ENCODE measurements at regions not wholly inside any gene's neighbourhood (a gene's known extent, or its start where the extent isn't known, plus 50 kb on each side); places are given as distances from the start of the nearest gene placed in this dataset.
"Not testable (repeated sequence)": the region's sequence is repeated elsewhere in the genome, so short reads cannot be mapped to it uniquely, and the experiment has no call there.

DNA sequence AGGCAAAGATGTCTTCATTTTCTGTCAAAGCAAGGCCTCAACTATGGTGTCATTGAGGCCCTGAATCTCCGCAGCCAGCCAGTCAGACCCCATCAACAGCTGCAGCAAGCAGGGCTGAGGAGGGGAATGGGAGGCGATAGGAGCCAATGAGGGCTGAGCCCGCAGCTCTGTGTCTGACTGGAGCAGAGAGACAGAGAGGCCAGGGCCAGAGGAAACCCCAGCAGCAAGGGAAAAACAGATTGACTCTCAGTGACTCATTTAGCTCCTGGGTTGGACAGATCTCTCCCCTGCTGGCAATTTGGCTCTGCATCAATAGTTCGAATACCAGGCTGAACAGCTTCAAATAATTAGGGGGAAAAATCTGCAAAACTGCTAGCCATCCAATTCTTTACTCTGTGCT lies 67.1 kb upstream of the NBPF11 start:
- H3K4me2 ChIP-seq (ENCODE audit: low read depth, low read length); H3K4me3 ChIP-seq (ENCODE audit: insufficient read depth, low read depth, low read length); H3K18ac ChIP-seq (ENCODE audit: low read depth, low read length); H3K27ac ChIP-seq (ENCODE audit: insufficient read depth, low read length); H3K56ac ChIP-seq (ENCODE audit: extremely low read depth, insufficient read depth, low read length); H3K9me1 ChIP-seq (ENCODE audit: insufficient read depth, low read length); H4K5ac ChIP-seq (ENCODE audit: low read depth, low read length); H2AK9ac ChIP-seq (replicated peaks; ENCODE audit: low read depth, low read length, poor library complexity); CTCF ChIA-PET; H3K4ac ChIP-seq (ENCODE audit: low read depth, low read length); H4K20me1 ChIP-seq (ENCODE audit: insufficient read depth, low read length); H2AK5ac ChIP-seq (ENCODE audit: low read depth, low read length); H3K36me3 ChIP-seq (ENCODE audit: control insufficient read depth, insufficient read depth, low read length); H3K14ac ChIP-seq (replicated peaks; ENCODE audit: low read depth, low read length); H4K91ac ChIP-seq (ENCODE audit: insufficient read depth, low read depth, low read length); dilution Hi-C loops (cut with HindIII; ENCODE audit: low sequenced_read_pairs, unreplicated experiment); H3K79me1 ChIP-seq (ENCODE audit: low read depth in 1 of 2, low read length in 2 of 2); H2BK20ac ChIP-seq (ENCODE audit: low read depth, low read length); POLR2A ChIA-PET (ENCODE audit: unreplicated experiment); H3K23ac ChIP-seq (ENCODE audit: low read depth, low read length); BruUV-seq (replicated peaks); H3K9ac ChIP-seq (ENCODE audit: low read depth, low read length); H2BK5ac ChIP-seq (ENCODE audit: low read depth, low read length, poor library complexity, severe bottlenecking); H3K9me3 ChIP-seq (ENCODE audit: control insufficient read depth, insufficient read depth, low read length); H3K27me3 ChIP-seq (ENCODE audit: control insufficient read depth, insufficient read depth, low read length); H3K4me1 ChIP-seq (ENCODE audit: control insufficient read depth, insufficient read depth, low read length); H2AFZ ChIP-seq (replicated peaks; ENCODE audit: low read length, poor library complexity); DNase-seq; H2BK15ac ChIP-seq (ENCODE audit: low read depth, low read length); H2BK120ac ChIP-seq (ENCODE audit: low read depth, low read length); H4K8ac ChIP-seq (ENCODE audit: low read depth in 2 of 2, low read length in 2 of 2); in situ Hi-C loops (cut with MboI; ENCODE audit: low sequenced_read_pairs); intact Hi-C loops (cut with micrococcal nuclease): not testable (repeated sequence)
- peak; percentile 74 for ATAC-seq (ENCODE audit: low read depth)
- WGBS, 2 experiments (ENCODE audit: extremely low coverage in 2 of 2, insufficient read length in 1 of 2): no CpG with 5 or more reads among the region's 4 CpGs

DNA sequence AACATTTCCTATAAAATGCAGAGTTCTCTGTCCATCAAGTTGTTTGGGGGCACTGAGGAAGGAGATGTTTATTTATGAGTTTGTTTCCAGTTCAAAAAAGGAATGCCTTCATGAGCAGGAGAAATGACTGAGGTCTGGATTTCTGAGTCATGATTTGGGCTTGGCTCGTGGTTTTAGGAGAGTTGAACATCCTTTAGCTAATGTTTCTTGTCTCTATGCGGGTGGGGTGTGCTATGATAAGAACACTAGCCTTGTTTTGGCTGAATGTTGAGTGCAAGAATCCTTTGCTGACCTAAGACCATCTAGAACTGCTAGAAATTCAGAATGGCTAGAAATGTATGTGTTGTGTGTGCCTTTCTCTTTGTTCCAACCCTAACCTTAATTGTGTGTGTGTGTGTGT lies 59.1 kb upstream of the NBPF11 start:
- H3K9me3 ChIP-seq (ENCODE audit: control insufficient read depth, insufficient read depth, low read length); H3K79me1 ChIP-seq (ENCODE audit: low read depth in 1 of 2, low read length in 2 of 2); H4K8ac ChIP-seq (ENCODE audit: low read depth in 2 of 2, low read length in 2 of 2); H3K14ac ChIP-seq (replicated peaks; ENCODE audit: low read depth, low read length); H3K23ac ChIP-seq (ENCODE audit: low read depth, low read length); intact Hi-C loops (cut with micrococcal nuclease); H3K18ac ChIP-seq (ENCODE audit: low read depth, low read length); H3K4me3 ChIP-seq (ENCODE audit: insufficient read depth, low read depth, low read length); H4K5ac ChIP-seq (ENCODE audit: low read depth, low read length); H3K27me3 ChIP-seq (ENCODE audit: control insufficient read depth, insufficient read depth, low read length); BruUV-seq (replicated peaks); POLR2A ChIA-PET (ENCODE audit: unreplicated experiment); H3K27ac ChIP-seq (ENCODE audit: insufficient read depth, low read length); H3K4ac ChIP-seq (ENCODE audit: low read depth, low read length); H3K9me1 ChIP-seq (ENCODE audit: insufficient read depth, low read length); H2BK20ac ChIP-seq (ENCODE audit: low read depth, low read length); in situ Hi-C loops (cut with MboI; ENCODE audit: low sequenced_read_pairs); H2AFZ ChIP-seq (replicated peaks; ENCODE audit: low read length, poor library complexity); H4K20me1 ChIP-seq (ENCODE audit: insufficient read depth, low read length); H2BK5ac ChIP-seq (ENCODE audit: low read depth, low read length, poor library complexity, severe bottlenecking); H3K9ac ChIP-seq (ENCODE audit: low read depth, low read length); H3K4me1 ChIP-seq (ENCODE audit: control insufficient read depth, insufficient read depth, low read length); DNase-seq; dilution Hi-C loops (cut with HindIII; ENCODE audit: low sequenced_read_pairs, unreplicated experiment); H3K4me2 ChIP-seq (ENCODE audit: low read depth, low read length); ATAC-seq (ENCODE audit: low read depth); H2AK9ac ChIP-seq (replicated peaks; ENCODE audit: low read depth, low read length, poor library complexity); H2BK15ac ChIP-seq (ENCODE audit: low read depth, low read length); H4K91ac ChIP-seq (ENCODE audit: insufficient read depth, low read depth, low read length); H2BK120ac ChIP-seq (ENCODE audit: low read depth, low read length); H2AK5ac ChIP-seq (ENCODE audit: low read depth, low read length); CTCF ChIA-PET; H3K56ac ChIP-seq (ENCODE audit: extremely low read depth, insufficient read depth, low read length); H3K36me3 ChIP-seq (ENCODE audit: control insufficient read depth, insufficient read depth, low read length): not testable (repeated sequence)
- no CpG with 5 or more reads among the region's 2 CpGs for WGBS, 2 experiments (ENCODE audit: extremely low coverage in 2 of 2, insufficient read length in 1 of 2)

Measured in IMR-90 (cell line).